ENCODE measurements at regions not wholly inside any gene's neighbourhood (a gene's known extent, or its start where the extent isn't known, plus 50 kb on each side); places are given as distances from the start of the nearest gene placed in this dataset.

- no peak for TF ChIP-seq CTCF (IDR thresholded peaks at IDR 0.05)
- no peak for TF ChIP-seq ZFX (IDR thresholded peaks at IDR 0.05; ENCODE audit: borderline replicate concordance)
These were observed 207.9 kb upstream of the CDIN1 start for GRCh38 chr15:36371509-36371908.

Measured in 22Rv1 (cell line).